ENCODE measurements at regions not wholly inside any gene's neighbourhood (a gene's known extent, or its start where the extent isn't known, plus 50 kb on each side); places are given as distances from the start of the nearest gene placed in this dataset.

DNA sequence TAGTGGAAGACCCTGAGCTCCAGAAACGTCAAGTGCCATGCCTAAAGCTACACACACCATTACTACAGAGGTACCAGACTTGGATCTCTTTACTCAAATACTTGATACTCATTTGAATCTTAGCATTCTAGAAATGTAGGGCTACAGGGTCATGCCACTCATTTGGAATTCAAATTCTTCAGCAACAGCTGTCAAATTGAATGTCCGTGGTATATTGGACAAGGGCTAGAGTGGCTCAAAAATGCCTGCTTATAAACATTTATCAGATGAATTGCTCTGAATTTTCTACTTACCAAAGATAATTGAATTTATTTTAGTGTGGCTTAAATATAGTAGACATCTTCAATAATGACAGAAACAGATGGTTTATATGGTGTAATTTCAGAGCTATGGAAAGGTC, 669.7 kb downstream of the SLC4A3 start:
- TF ChIP-seq, protein P1, sequence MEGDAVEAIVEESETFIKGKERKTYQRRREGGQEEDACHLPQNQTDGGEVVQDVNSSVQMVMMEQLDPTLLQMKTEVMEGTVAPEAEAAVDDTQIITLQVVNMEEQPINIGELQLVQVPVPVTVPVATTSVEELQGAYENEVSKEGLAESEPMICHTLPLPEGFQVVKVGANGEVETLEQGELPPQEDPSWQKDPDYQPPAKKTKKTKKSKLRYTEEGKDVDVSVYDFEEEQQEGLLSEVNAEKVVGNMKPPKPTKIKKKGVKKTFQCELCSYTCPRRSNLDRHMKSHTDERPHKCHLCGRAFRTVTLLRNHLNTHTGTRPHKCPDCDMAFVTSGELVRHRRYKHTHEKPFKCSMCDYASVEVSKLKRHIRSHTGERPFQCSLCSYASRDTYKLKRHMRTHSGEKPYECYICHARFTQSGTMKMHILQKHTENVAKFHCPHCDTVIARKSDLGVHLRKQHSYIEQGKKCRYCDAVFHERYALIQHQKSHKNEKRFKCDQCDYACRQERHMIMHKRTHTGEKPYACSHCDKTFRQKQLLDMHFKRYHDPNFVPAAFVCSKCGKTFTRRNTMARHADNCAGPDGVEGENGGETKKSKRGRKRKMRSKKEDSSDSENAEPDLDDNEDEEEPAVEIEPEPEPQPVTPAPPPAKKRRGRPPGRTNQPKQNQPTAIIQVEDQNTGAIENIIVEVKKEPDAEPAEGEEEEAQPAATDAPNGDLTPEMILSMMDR (IDR thresholded peaks at IDR 0.05), result no peak
- no peak for TF ChIP-seq ZFX (IDR thresholded peaks at IDR 0.05; ENCODE audit: borderline replicate concordance)

Data from 22Rv1 (cell line).